IMR-90 (cell line): ENCODE measurements at regions not wholly inside any gene's neighbourhood (a gene's known extent, or its start where the extent isn't known, plus 50 kb on each side); places are given as distances from the start of the nearest gene placed in this dataset.
"Not testable (repeated sequence)": the region's sequence is repeated elsewhere in the genome, so short reads cannot be mapped to it uniquely, and the experiment has no call there.

Source experiments
- ATAC-seq: fragments of 200-7000 bp; cut with Tn5 transposase; 2 replicates; pipeline ENCODE4 v1.9.1; 2020; ENCODE audit warnings: low read depth, mild to moderate bottlenecking, moderate library complexity
- BruUV-seq: library from RNA; stranded (reverse); fragments of 400-500 nt; replicated peaks from 2 replicates; lab custom pipeline; 2021; lab: Mats Ljungman, UMichigan
- CTCF ChIA-PET: fragments of 300-600 bp; formaldehyde crosslinking; extraction: SDS; loops from one replicate; lab custom pipeline; 2021; ENCODE audit warnings: antibody characterized with exemption; lab: Yijun Ruan, JAX
- POLR2A ChIA-PET: fragments of 300-600 bp; sonication (Branson Sonifier 250); formaldehyde crosslinking; loops from one replicate; lab custom pipeline; 2022; ENCODE audit warnings: antibody characterized with exemption; ENCODE audit not compliant: unreplicated experiment; lab: Charles Lee
- DNase-seq: peaks from one replicate; pipeline ENCODE4 v3.0.0; 2013
- H2AFZ ChIP-seq: replicated peaks from 2 replicates; pipeline ENCODE3; 2013; ENCODE audit warnings: low read length, mild to moderate bottlenecking; ENCODE audit not compliant: poor library complexity
- H2AK5ac ChIP-seq: 2 replicates; pipeline ENCODE4 v1.6.1; 2013; ENCODE audit warnings: low read depth, low read length, inconsistent platforms
- H2AK9ac ChIP-seq: replicated peaks from 2 replicates; pipeline ENCODE3; 2013; ENCODE audit warnings: mild to moderate bottlenecking, low read depth, low read length, moderate library complexity; ENCODE audit not compliant: poor library complexity
- H2BK120ac ChIP-seq: 2 replicates; pipeline ENCODE4 v1.6.1; 2013; ENCODE audit warnings: low read depth, low read length, inconsistent platforms
- H2BK15ac ChIP-seq: 3 replicates; pipeline ENCODE4 v1.6.1; 2013; ENCODE audit warnings: low read depth, low read length, inconsistent platforms
- H2BK20ac ChIP-seq: 2 replicates; pipeline ENCODE4 v1.6.1; 2013; ENCODE audit warnings: low read depth, mild to moderate bottlenecking, inconsistent platforms, low read length, moderate library complexity
- H2BK5ac ChIP-seq: 2 replicates; pipeline ENCODE4 v1.6.1; 2013; ENCODE audit warnings: mild to moderate bottlenecking, low read depth, low read length, inconsistent platforms; ENCODE audit not compliant: poor library complexity, severe bottlenecking
- H3K14ac ChIP-seq: replicated peaks from 2 replicates; pipeline ENCODE4 v1.6.1; 2013; ENCODE audit warnings: low read depth, low read length, inconsistent platforms
- H3K18ac ChIP-seq: 2 replicates; pipeline ENCODE4 v1.6.1; 2013; ENCODE audit warnings: low read depth, low read length, control low read depth
- H3K23ac ChIP-seq: 2 replicates; pipeline ENCODE4 v1.6.1; 2013; ENCODE audit warnings: low read depth, low read length, inconsistent platforms
- H3K27ac ChIP-seq: 2 replicates; pipeline ENCODE4 v1.5.1; 2013; ENCODE audit warnings: mild to moderate bottlenecking, control low read depth, low read length; ENCODE audit not compliant: insufficient read depth
- H3K27me3 ChIP-seq: 2 replicates; pipeline ENCODE4 v1.6.1; 2013; ENCODE audit warnings: low read length; ENCODE audit not compliant: control insufficient read depth, insufficient read depth
- H3K36me3 ChIP-seq: 2 replicates; pipeline ENCODE4 v1.6.1; 2013; ENCODE audit warnings: low read length, mixed read lengths; ENCODE audit not compliant: control insufficient read depth, insufficient read depth
- H3K4ac ChIP-seq: 2 replicates; pipeline ENCODE4 v1.6.1; 2013; ENCODE audit warnings: low read depth, low read length, inconsistent platforms
- H3K4me1 ChIP-seq: 2 replicates; pipeline ENCODE4 v1.6.1; 2013; ENCODE audit warnings: low read length, mixed read lengths; ENCODE audit not compliant: control insufficient read depth, insufficient read depth
- H3K4me2 ChIP-seq: 2 replicates; pipeline ENCODE4 v1.6.1; 2013; ENCODE audit warnings: low read depth, mild to moderate bottlenecking, control low read depth, low read length, moderate library complexity
- H3K4me3 ChIP-seq: 2 replicates; pipeline ENCODE4 v1.5.1; 2013; ENCODE audit warnings: low read depth, mild to moderate bottlenecking, control low read depth, low read length, moderate library complexity; ENCODE audit not compliant: insufficient read depth
- H3K56ac ChIP-seq: 2 replicates; pipeline ENCODE4 v1.6.1; 2013; ENCODE audit warnings: low read length, inconsistent platforms; ENCODE audit not compliant: insufficient read depth; ENCODE audit errors: extremely low read depth
- H3K79me1 ChIP-seq, 2 experiments: 2 replicates each; pipeline ENCODE4 v1.6.1; 2013; ENCODE audit warnings: low read length in 2 of 2, inconsistent platforms in 1 of 2, low read depth in 1 of 2
- H3K9ac ChIP-seq: 2 replicates; pipeline ENCODE4 v1.6.1; 2013; ENCODE audit warnings: low read depth, low read length, control low read depth
- H3K9me1 ChIP-seq: 2 replicates; pipeline ENCODE4 v1.6.1; 2013; ENCODE audit warnings: low read length, inconsistent platforms; ENCODE audit not compliant: insufficient read depth
- H3K9me3 ChIP-seq: 2 replicates; pipeline ENCODE4 v1.6.1; 2013; ENCODE audit warnings: low read length; ENCODE audit not compliant: control insufficient read depth, insufficient read depth
- H4K20me1 ChIP-seq: 2 replicates; pipeline ENCODE4 v1.6.1; 2013; ENCODE audit warnings: low read length, inconsistent platforms; ENCODE audit not compliant: insufficient read depth
- H4K5ac ChIP-seq: 2 replicates; pipeline ENCODE4 v1.6.1; 2013; ENCODE audit warnings: mild to moderate bottlenecking, low read depth, low read length, control low read depth
- H4K8ac ChIP-seq, 2 experiments: 2 replicates each; pipeline ENCODE4 v1.6.1; 2013; ENCODE audit warnings: low read depth in 2 of 2, low read length in 2 of 2, control low read depth in 1 of 2, inconsistent platforms in 1 of 2
- H4K91ac ChIP-seq: 2 replicates; pipeline ENCODE4 v1.6.1; 2013; ENCODE audit warnings: low read depth, low read length, inconsistent platforms; ENCODE audit not compliant: insufficient read depth
- WGBS, 2 experiments: methylation state at CpG; one replicate each; pipeline versions ENCODE4 v1.1.5 to v1.1.7; 2013; ENCODE audit warnings: missing lambda C conversion rate in 2 of 2; ENCODE audit not compliant: insufficient read length in 1 of 2; ENCODE audit errors: extremely low coverage in 2 of 2; 5-methylcytosine and 5-hydroxymethylcytosine counted together
- dilution Hi-C: fragments of 300-500 bp; cut with HindIII; formaldehyde crosslinking; loops from one replicate; pipeline ENCODE4 v1.14.3; 2018; ENCODE audit warnings: low sequenced_read_pairs; ENCODE audit not compliant: unreplicated experiment
- in situ Hi-C: fragments of 300-500 bp; cut with MboI; formaldehyde crosslinking; loops from 3 replicates; pipeline ENCODE4 v1.14.3; 2019; ENCODE audit warnings: low sequenced_read_pairs, inconsistent platforms, mixed read lengths
- intact Hi-C: fragments of 100-400 bp; cut with micrococcal nuclease; formaldehyde crosslinking; loops from 2 replicates; pipeline ENCODE4 v1.10.0; 2022

DNA sequence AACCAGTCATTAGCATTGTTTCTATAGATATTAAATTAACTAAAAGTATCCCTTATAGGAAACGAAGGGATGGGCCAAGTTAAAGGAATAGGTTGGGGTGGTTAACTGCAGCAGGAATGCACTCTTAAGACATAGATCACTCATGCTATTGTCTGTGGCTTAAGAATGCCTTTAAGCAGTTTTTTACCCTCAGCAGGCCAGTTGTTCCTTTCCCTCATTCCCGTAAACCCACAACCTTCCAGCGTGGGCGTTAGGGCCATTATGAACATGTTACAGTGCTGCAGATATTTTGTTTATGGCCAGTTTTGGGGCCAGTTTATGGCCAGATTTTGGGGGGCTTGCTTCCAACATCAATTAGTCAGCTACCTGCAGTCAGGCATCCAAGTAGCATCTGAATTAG lies 767.0 kb downstream of the LUZP2 start:
- H3K27ac ChIP-seq, H2AFZ ChIP-seq, H2BK120ac ChIP-seq, ATAC-seq, H3K79me1 ChIP-seq, H3K9me3 ChIP-seq, H2AK9ac ChIP-seq, CTCF ChIA-PET, H3K9me1 ChIP-seq, H3K4ac ChIP-seq, H3K14ac ChIP-seq, BruUV-seq, H3K4me3 ChIP-seq, in situ Hi-C loops, H2BK15ac ChIP-seq, H3K36me3 ChIP-seq, dilution Hi-C loops, H4K20me1 ChIP-seq, H4K8ac ChIP-seq, H4K91ac ChIP-seq, H3K18ac ChIP-seq, POLR2A ChIA-PET, H2BK5ac ChIP-seq, H2BK20ac ChIP-seq, DNase-seq, H4K5ac ChIP-seq, H3K4me2 ChIP-seq, intact Hi-C loops, H3K56ac ChIP-seq, H2AK5ac ChIP-seq, H3K9ac ChIP-seq, H3K27me3 ChIP-seq, H3K23ac ChIP-seq, H3K4me1 ChIP-seq: not testable (repeated sequence)
- no CpG with 5 or more reads among the region's 4 CpGs for WGBS, 2 experiments
